ENCODE measurements at regions not wholly inside any gene's neighbourhood (a gene's known extent, or its start where the extent isn't known, plus 50 kb on each side); places are given as distances from the start of the nearest gene placed in this dataset.

DNA sequence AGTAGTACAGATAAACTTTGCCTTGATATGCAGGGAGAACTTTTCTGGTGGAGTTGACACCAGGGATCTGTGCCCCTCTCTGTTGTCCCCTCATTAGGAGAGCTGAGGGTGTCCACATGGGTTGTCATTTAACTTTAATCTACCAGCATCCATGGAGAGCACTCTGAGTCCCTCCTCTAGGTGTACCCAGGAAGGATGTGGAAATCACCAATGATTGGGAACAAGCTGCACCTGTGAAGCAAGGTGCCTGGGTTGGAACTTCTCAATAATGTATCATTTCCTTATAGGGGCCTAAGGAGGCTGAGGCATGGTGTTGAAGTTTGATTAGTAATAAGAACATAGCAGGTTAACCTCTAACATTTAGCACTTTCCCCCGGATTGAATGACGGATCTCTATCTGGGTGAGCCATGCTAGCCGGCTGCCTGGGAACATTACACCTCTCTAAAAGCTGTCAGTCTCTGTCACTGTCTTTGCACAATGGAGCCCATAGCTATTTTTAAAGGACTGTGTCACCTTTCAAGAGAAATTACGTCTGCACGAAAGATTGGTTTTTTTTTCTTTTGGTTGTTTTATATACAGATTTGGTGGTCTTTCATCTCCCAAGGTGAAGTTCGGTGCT is 239.3 kb downstream of the MAF start:
- 90% methylated on average over 6 of the region's 6 CpGs for WGBS (ENCODE audit: low lambda C conversion rate, missing lambda C conversion rate)
- Histone ChIP-seq H3K79me2 (no peaks in the 10 kb centered on the region), H3K36me3 (replicated peaks; ENCODE audit: insufficient read depth, low read depth) (no peaks in the 10 kb centered on the region), H3K27ac (no peak overlapping the region), H3K27me3 (no peaks in the 10 kb centered on the region), H4K20me1 (ENCODE audit: insufficient read depth, poor library complexity, severe bottlenecking) (no peaks in the 10 kb centered on the region), H3K9me2 (replicated peaks; ENCODE audit: insufficient read depth) (no peaks in the 10 kb centered on the region), H3K4me3 (no peak overlapping the region), H2AFZ (no peak overlapping the region), H3K4me2 (no peak overlapping the region), H3K9me3 (ENCODE audit: low read depth) (no peaks in the 10 kb centered on the region), H3K4me1 (ENCODE audit: insufficient read depth) (no peaks in the 10 kb centered on the region)
- DNase-seq (ENCODE audit: low spot score), result no peak
- TF ChIP-seq, protein P1, sequence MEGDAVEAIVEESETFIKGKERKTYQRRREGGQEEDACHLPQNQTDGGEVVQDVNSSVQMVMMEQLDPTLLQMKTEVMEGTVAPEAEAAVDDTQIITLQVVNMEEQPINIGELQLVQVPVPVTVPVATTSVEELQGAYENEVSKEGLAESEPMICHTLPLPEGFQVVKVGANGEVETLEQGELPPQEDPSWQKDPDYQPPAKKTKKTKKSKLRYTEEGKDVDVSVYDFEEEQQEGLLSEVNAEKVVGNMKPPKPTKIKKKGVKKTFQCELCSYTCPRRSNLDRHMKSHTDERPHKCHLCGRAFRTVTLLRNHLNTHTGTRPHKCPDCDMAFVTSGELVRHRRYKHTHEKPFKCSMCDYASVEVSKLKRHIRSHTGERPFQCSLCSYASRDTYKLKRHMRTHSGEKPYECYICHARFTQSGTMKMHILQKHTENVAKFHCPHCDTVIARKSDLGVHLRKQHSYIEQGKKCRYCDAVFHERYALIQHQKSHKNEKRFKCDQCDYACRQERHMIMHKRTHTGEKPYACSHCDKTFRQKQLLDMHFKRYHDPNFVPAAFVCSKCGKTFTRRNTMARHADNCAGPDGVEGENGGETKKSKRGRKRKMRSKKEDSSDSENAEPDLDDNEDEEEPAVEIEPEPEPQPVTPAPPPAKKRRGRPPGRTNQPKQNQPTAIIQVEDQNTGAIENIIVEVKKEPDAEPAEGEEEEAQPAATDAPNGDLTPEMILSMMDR (IDR thresholded peaks at IDR 0.05; ENCODE audit: poor library complexity), result no peak
- no peak for TF ChIP-seq EZH2 (IDR thresholded peaks at IDR 0.05; ENCODE audit: borderline replicate concordance)
- TF ChIP-seq EZH2phosphoT487 (IDR thresholded peaks at IDR 0.05; ENCODE audit: low read depth, severe bottlenecking, unreplicated experiment), result no peak

DNA sequence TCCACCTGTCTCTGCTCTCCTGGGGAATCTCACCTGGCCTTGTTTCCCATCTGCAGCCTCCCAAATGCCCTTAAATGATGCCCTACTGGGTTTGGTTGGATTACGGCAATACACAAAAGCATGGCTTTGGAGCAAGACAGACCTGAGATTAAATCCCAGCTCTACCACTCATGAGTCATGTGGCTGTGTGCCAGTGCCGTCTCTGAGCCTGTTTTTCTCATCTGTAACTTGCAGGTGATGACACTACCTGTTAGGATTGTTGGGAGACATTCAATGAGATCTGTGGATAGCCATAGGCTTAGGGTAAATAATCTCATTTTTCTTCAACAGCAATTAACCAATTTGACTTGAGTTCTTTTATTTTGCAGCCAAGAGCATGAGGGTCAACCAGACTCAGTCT is 240.3 kb downstream of the MAF start:
- no peaks in the 10 kb centered on the region for H3K4me1 ChIP-seq (ENCODE audit: insufficient read depth)
- WGBS (ENCODE audit: low lambda C conversion rate, missing lambda C conversion rate), result 90% methylated on average over 2 of the region's 2 CpGs
- no peak overlapping the region for H3K4me2 ChIP-seq
- no peaks in the 10 kb centered on the region for H3K9me2 ChIP-seq (replicated peaks; ENCODE audit: insufficient read depth)
- no peaks in the 10 kb centered on the region for H3K27me3 ChIP-seq
- no peaks in the 10 kb centered on the region for H3K79me2 ChIP-seq
- H3K9me3 ChIP-seq (ENCODE audit: low read depth), result no peaks in the 10 kb centered on the region
- H3K36me3 ChIP-seq (replicated peaks; ENCODE audit: insufficient read depth, low read depth), result no peaks in the 10 kb centered on the region
- H2AFZ ChIP-seq, result no peak overlapping the region
- no peak overlapping the region for H3K27ac ChIP-seq
- H4K20me1 ChIP-seq (ENCODE audit: insufficient read depth, poor library complexity, severe bottlenecking), result no peaks in the 10 kb centered on the region
- no peak for DNase-seq (ENCODE audit: low spot score)
- no peak for TF ChIP-seq EZH2 (IDR thresholded peaks at IDR 0.05; ENCODE audit: borderline replicate concordance)
- TF ChIP-seq, protein P1 (IDR thresholded peaks at IDR 0.05; ENCODE audit: poor library complexity), result no peak
- TF ChIP-seq EZH2phosphoT487 (IDR thresholded peaks at IDR 0.05; ENCODE audit: low read depth, severe bottlenecking, unreplicated experiment), result no peak
- H3K4me3 ChIP-seq, result no peak overlapping the region

DNA sequence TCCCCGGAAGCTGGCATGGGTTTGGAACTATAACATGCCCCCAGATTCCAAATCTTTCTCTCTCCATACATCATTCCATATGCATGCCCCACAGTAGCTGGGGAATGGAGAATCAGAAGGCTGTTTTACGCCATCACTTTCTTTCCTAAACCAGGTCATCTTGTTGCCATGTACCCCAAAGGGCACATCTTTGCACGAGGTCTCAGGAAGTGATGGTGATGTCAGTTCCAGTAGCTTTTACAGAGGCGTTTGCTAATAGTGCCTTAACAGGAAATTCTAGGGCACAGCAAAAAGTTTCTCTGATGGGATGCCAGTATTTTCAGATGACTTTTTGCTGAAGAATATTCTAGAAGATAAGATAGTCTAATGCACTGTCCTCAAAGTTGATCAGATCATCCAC is 241.5 kb downstream of the MAF start:
- no peak for DNase-seq (ENCODE audit: low spot score)

More for the DNA sequence above, 241.5 kb downstream of the MAF start:
- Histone ChIP-seq H3K27me3 (no peaks in the 10 kb centered on the region), H3K79me2 (no peaks in the 10 kb centered on the region), H2AFZ (no peak overlapping the region), H3K9me2 (replicated peaks; ENCODE audit: insufficient read depth) (no peaks in the 10 kb centered on the region), H3K4me1 (ENCODE audit: insufficient read depth) (no peaks in the 10 kb centered on the region), H3K4me2 (no peak overlapping the region), H3K4me3 (no peak overlapping the region), H4K20me1 (ENCODE audit: insufficient read depth, poor library complexity, severe bottlenecking) (no peaks in the 10 kb centered on the region), H3K27ac (no peak overlapping the region), H3K9me3 (ENCODE audit: low read depth) (no peaks in the 10 kb centered on the region), H3K36me3 (replicated peaks; ENCODE audit: insufficient read depth, low read depth) (no peaks in the 10 kb centered on the region)
- WGBS (ENCODE audit: low lambda C conversion rate, missing lambda C conversion rate), result 63% methylated on average over 4 of the region's 4 CpGs
- TF ChIP-seq, protein P1 (IDR thresholded peaks at IDR 0.05; ENCODE audit: poor library complexity), result no peak
- TF ChIP-seq EZH2phosphoT487 (IDR thresholded peaks at IDR 0.05; ENCODE audit: low read depth, severe bottlenecking, unreplicated experiment), result no peak
- TF ChIP-seq EZH2 (IDR thresholded peaks at IDR 0.05; ENCODE audit: borderline replicate concordance), result no peak
